H54 (cell line): ENCODE measurements at regions not wholly inside any gene's neighbourhood (a gene's known extent, or its start where the extent isn't known, plus 50 kb on each side); places are given as distances from the start of the nearest gene placed in this dataset.
A peak's percentile ranks its signal among the peaks of the same experiment; 100 is the strongest.

Experiments used
- DNase-seq: peaks from one replicate; pipeline ENCODE4 v3.0.0; 2011; ENCODE audit warnings: low spot score, mixed read lengths; ENCODE audit not compliant: insufficient read length
- FAIRE-seq: peaks from 3 replicates; lab custom pipeline; 2011; peaks lifted over from hg19 to GRCh38; lab: Jason Lieb, UNC
- POLR2A ChIP-seq: IDR thresholded peaks from 2 replicates; pipeline ENCODE4 v1.6.1; 2011; ENCODE audit warnings: low read depth, mild to moderate bottlenecking, low read length

GRCh38 chr3:168990621-168991020 lies 672.9 kb downstream of the MECOM start:
- DNase-seq (no peak), FAIRE-seq (no peak)
- TF ChIP-seq POLR2A: no peak

- FAIRE-seq: no peak
- TF ChIP-seq POLR2A: no peak
These were observed 673.4 kb downstream of the MECOM start for GRCh38 chr3:168990134-168990533.

GRCh38 chr3:168989396-168989795 lies 674.1 kb downstream of the MECOM start:
- FAIRE-seq (no peak), DNase-seq (no peak)
- TF ChIP-seq POLR2A: no peak

More at GRCh38 chr3:168990134-168990533, 673.4 kb downstream of the MECOM start:
- no peak for DNase-seq

GRCh38 chr3:168988853-168989252 lies 674.7 kb downstream of the MECOM start:
- TF ChIP-seq POLR2A: no peak
- DNase-seq: no peak
- no peak for FAIRE-seq

GRCh38 chr3:168984872-168985271 lies 678.6 kb downstream of the MECOM start:
- FAIRE-seq (no peak), DNase-seq (no peak)
- TF ChIP-seq POLR2A: no peak

- DNase-seq (no peak), FAIRE-seq (no peak)
- TF ChIP-seq POLR2A: no peak
These were observed 680.5 kb downstream of the MECOM start for GRCh38 chr3:168983046-168983445.

DNA sequence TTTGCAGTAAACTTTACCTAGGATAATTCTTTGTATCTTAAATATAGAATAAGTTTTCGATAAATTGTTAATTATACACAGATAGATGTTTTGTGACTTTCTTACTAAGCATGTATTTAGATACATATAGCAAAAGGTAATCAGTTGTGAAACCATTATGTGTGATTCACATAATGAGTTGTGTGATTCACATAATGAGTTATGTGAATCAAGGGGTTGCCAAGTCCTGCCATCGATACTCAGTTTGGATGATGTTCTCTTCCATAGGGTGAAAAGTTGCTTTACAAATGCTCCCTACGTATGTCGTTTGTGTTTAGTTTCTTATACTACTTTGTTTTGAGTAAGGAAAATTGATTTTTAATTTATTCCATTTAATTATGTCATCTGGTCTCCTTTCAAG lies 682.1 kb downstream of the MECOM start:
- FAIRE-seq: peak; percentile 33
- no peak for DNase-seq
- TF ChIP-seq POLR2A: no peak

DNA sequence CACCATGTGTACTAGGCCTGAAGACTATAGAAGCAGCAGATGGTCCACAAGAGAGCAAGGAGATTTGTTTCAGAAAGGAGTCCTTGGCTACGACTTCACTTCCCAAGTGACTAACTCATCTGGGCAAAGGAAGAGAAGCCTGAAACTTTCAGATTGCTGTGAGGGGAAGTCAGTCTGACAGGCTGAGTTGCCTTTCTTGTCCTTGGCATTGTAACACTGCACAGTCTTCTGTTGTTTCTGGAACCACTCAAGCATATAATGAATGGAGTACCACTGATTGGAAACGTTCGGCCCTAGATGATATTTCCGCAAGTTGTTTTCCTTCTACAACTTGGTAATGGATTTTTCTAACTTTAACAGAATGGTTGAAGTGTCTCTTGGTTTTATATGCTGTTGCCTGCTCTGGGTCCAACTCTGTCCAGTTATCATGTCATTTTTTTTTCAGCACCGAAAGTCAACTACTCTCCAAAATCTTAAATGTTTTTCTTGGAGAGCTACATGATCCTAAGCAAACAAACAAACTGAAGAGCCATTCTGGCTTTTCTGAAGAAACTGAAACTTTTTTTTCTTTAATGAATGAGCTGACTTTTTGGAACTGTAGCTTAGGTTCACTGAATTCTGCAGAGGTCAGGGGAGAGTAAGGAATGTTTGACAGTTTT lies 685.7 kb downstream of the MECOM start:
- FAIRE-seq (no peak), DNase-seq (no peak)
- no peak for TF ChIP-seq POLR2A

GRCh38 chr3:168976969-168977368 lies 686.5 kb downstream of the MECOM start:
- TF ChIP-seq POLR2A: no peak
- FAIRE-seq: no peak

GRCh38 chr3:168975576-168975975 lies 687.9 kb downstream of the MECOM start:
- DNase-seq (no peak), FAIRE-seq (no peak)
- no peak for TF ChIP-seq POLR2A

More at GRCh38 chr3:168976969-168977368, 686.5 kb downstream of the MECOM start:
- no peak for DNase-seq

DNA sequence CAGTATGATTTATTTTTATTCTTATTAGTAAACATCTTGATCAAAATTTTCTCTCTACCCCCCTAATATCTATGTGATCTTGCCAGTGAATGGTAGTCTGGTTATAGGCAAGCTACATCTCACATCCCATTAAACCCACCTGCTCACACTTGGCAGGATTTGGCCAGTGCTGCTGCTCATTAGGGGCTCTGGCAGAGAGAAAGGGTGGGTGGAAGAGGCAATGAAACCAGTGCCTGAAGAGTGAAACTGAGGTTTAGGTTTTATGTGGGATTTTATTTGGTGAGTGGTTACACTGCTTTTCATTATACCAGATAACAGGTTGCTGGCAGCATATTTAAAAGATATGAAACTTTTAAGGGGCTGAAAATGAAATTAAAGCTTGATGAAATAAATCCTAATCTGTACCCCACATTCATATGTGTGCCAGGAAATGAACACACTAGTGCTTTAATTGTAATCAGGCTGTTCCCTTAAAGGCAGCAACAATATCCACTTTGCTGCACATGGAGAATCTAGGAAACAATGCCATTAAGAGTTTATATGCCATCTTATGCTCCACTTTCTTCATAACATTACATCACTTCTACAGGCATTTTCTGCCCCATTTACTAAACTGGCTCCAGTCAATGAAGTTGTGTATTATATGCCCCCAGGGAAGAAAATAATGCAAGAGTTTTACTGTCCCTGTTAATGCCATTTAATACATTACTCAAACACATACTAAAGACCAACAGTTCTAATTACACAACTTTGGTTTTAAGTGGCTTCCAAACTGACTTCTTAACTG lies 688.7 kb downstream of the MECOM start:
- TF ChIP-seq POLR2A: no peak
- DNase-seq: no peak
- FAIRE-seq: no peak

- no peak for TF ChIP-seq POLR2A
- no peak for DNase-seq
- FAIRE-seq: no peak
These were observed 689.6 kb downstream of the MECOM start for GRCh38 chr3:168973897-168974296.

DNA sequence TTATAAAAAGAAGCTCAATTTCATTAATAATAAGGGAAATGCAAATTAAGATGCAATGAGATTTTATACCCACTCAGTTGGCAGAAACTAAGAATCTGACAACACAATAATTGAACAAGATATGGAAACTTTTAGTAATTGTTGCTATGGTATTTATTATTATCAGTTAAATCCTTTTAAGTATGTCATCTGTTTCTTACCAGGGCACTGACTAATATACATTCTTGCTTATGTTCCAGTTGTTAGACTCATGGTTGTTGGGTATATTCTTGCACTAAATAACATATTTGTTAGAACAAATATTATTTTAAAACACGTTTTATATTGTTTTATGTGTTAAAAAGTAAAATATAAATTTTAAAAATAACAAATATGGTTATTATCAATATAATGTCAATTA lies 690.3 kb downstream of the MECOM start:
- TF ChIP-seq POLR2A: no peak
- no peak for DNase-seq
- no peak for FAIRE-seq

- no peak for FAIRE-seq
These were observed 694.9 kb downstream of the MECOM start for GRCh38 chr3:168968609-168969008.

More at GRCh38 chr3:168968609-168969008, 694.9 kb downstream of the MECOM start:
- no peak for TF ChIP-seq POLR2A
- no peak for DNase-seq
